SK-N-SH treated with all-trans-retinoic acid at 6 μM for 48 hours (cell line): ENCODE measurements at regions not wholly inside any gene's neighbourhood (a gene's known extent, or its start where the extent isn't known, plus 50 kb on each side); places are given as distances from the start of the nearest gene placed in this dataset.

Source experiments
- ATAC-seq: fragments of 200-7000 bp; cut with Tn5 transposase; 3 replicates; pipeline ENCODE4 v1.9.1; 2020; ENCODE audit warnings: mild to moderate bottlenecking, moderate library complexity
- ARNTL ChIP-seq: fragments of 450-650 bp; formaldehyde crosslinking; IDR thresholded peaks from 2 replicates; pipeline ENCODE4 v1.5.0; 2020; ENCODE audit warnings: low read depth, mild to moderate bottlenecking, moderate library complexity, borderline replicate concordance
- CSDC2 ChIP-seq: fragments of 250-450 bp; sonication (Bioruptor Pico); IDR thresholded peaks from 2 replicates; pipeline ENCODE4 v1.5.0; 2020; ENCODE audit warnings: mild to moderate bottlenecking, moderate library complexity
- ESRRG ChIP-seq: fragments of 250-450 bp; sonication (Bioruptor Pico); IDR thresholded peaks from 2 replicates; pipeline ENCODE4 v1.6.1; 2021; ENCODE audit warnings: mild to moderate bottlenecking
- ISL1 ChIP-seq: fragments of 250-450 bp; sonication (Bioruptor Pico); IDR thresholded peaks from 2 replicates; pipeline ENCODE4 v2.1.2; 2022; ENCODE audit warnings: mild to moderate bottlenecking, moderate library complexity
- PATZ1 ChIP-seq: fragments of 250-450 bp; sonication (Bioruptor Pico); IDR thresholded peaks from 2 replicates; pipeline ENCODE4 v1.8.0; 2020; ENCODE audit warnings: mild to moderate bottlenecking, moderate library complexity, borderline replicate concordance
- POU6F1 ChIP-seq: fragments of 250-450 bp; sonication (Bioruptor Pico); IDR thresholded peaks from 2 replicates; pipeline ENCODE4 v1.8.0; 2021; ENCODE audit warnings: low read depth, mild to moderate bottlenecking, moderate library complexity, borderline replicate concordance
- PPARA ChIP-seq: fragments of 250-450 bp; sonication (Bioruptor Pico); IDR thresholded peaks from 2 replicates; pipeline ENCODE4 v1.5.0; 2020; ENCODE audit warnings: mild to moderate bottlenecking, borderline replicate concordance
- RARB ChIP-seq: fragments of 250-450 bp; sonication (Bioruptor Pico); IDR thresholded peaks from 2 replicates; pipeline ENCODE4 v1.8.0; 2021; ENCODE audit warnings: mild to moderate bottlenecking, moderate library complexity
- SNAI2 ChIP-seq: fragments of 250-450 bp; sonication (Bioruptor Pico); IDR thresholded peaks from 2 replicates; pipeline ENCODE4 v1.5.0; 2020; ENCODE audit warnings: mild to moderate bottlenecking, moderate library complexity
- TCF4 ChIP-seq: fragments of 250-450 bp; sonication (Bioruptor Pico); IDR thresholded peaks from 2 replicates; pipeline ENCODE4 v1.8.0; 2021; ENCODE audit warnings: mild to moderate bottlenecking, moderate library complexity, borderline replicate concordance
- TOX ChIP-seq: fragments of 250-450 bp; sonication (Bioruptor Pico); IDR thresholded peaks from 2 replicates; pipeline ENCODE4 v1.8.0; 2021; ENCODE audit warnings: mild to moderate bottlenecking, moderate library complexity, borderline replicate concordance
- TSHZ2 ChIP-seq: fragments of 250-450 bp; sonication (Bioruptor Pico); IDR thresholded peaks from 2 replicates; pipeline ENCODE4 v1.5.0; 2020; ENCODE audit warnings: mild to moderate bottlenecking, moderate library complexity
- ZC3H10 ChIP-seq: fragments of 250-450 bp; sonication (Bioruptor Pico); IDR thresholded peaks from 2 replicates; pipeline ENCODE4 v1.5.1; 2021; ENCODE audit warnings: mild to moderate bottlenecking, moderate library complexity
- ZFP3 ChIP-seq: fragments of 250-450 bp; sonication (Bioruptor Pico); IDR thresholded peaks from 2 replicates; pipeline ENCODE4 v1.5.0; 2020; ENCODE audit warnings: mild to moderate bottlenecking, moderate library complexity
- ZFP30 ChIP-seq: fragments of 450-650 bp; formaldehyde crosslinking; IDR thresholded peaks from 2 replicates; pipeline ENCODE4 v1.5.0; 2022; ENCODE audit warnings: mild to moderate bottlenecking, moderate library complexity
- ZNF565 ChIP-seq: fragments of 450-650 bp; formaldehyde crosslinking; conservative IDR thresholded peaks from 2 replicates; pipeline ENCODE4 v1.5.0; 2020; ENCODE audit warnings: low read depth, mild to moderate bottlenecking, moderate library complexity
- ZNF70 ChIP-seq: fragments of 450-650 bp; formaldehyde crosslinking; IDR thresholded peaks from 2 replicates; pipeline ENCODE4 v1.5.0; 2020; ENCODE audit warnings: mild to moderate bottlenecking, moderate library complexity
- ZNF8 ChIP-seq: fragments of 450-650 bp; formaldehyde crosslinking; IDR thresholded peaks from 2 replicates; pipeline ENCODE4 v1.5.0; 2020; ENCODE audit warnings: mild to moderate bottlenecking, moderate library complexity
- TF ChIP-seq, protein P1 (sequence below): fragments of 250-450 bp; sonication (Bioruptor Pico); IDR thresholded peaks from 2 replicates; pipeline ENCODE4 v1.5.1; 2020; ENCODE audit warnings: low read depth, mild to moderate bottlenecking, moderate library complexity
- TF ChIP-seq, protein P2 (sequence below): fragments of 250-450 bp; sonication (Bioruptor Pico); IDR thresholded peaks from 2 replicates; pipeline ENCODE4 v1.5.1; 2021; ENCODE audit warnings: mild to moderate bottlenecking, moderate library complexity

DNA sequence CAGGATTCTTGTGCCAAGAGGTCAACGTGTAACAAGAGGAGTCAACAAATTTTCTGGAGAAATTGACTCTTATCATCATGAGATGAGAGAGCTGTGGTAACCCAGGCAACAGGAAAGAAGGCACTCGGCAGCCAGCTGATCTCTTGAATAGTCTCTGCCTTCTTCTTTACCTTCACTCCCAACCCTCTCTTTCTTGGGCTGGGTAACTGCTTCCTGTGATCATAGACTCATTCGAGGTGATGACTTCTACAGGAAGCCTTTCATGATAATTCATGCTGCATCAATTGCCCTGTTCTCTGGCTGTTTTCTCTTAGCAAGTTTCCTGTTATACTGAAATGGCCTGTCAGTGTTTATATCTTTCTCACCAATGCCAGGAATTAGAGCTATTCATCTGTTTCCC, 70.8 kb upstream of the FSTL5 start:
- TF ChIP-seq ISL1 (CRISPR knock-in tag) (no peak), ZNF565 (CRISPR knock-in tag) (no peak), CSDC2 (CRISPR knock-in tag) (no peak), ZC3H10 (CRISPR knock-in tag) (no peak), PPARA (no peak)
- TF ChIP-seq, protein P1, sequence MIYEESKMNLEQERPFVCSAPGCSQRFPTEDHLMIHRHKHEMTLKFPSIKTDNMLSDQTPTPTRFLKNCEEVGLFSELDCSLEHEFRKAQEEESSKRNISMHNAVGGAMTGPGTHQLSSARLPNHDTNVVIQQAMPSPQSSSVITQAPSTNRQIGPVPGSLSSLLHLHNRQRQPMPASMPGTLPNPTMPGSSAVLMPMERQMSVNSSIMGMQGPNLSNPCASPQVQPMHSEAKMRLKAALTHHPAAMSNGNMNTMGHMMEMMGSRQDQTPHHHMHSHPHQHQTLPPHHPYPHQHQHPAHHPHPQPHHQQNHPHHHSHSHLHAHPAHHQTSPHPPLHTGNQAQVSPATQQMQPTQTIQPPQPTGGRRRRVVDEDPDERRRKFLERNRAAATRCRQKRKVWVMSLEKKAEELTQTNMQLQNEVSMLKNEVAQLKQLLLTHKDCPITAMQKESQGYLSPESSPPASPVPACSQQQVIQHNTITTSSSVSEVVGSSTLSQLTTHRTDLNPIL (CRISPR knock-in tag), result no peak
- ATAC-seq, result no peak

DNA sequence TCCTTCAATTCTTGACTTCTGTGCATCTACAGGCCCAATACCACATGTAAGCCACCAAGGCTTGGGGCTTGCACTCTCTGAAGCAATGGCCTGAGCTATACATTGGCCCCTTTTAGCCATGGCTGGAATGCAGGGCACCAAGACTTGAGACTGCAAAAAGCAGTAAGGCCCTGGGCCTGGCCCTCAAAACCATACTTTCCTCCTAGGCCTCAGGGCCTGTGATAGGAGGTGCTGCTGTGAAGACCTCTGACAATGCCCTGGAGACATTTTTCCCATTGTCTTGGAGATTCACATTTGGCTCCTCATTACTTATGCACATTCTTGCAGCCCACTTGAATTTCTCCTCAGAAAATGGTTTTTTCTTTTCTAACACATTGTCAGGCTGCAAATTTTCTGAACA, 68.5 kb upstream of the FSTL5 start:
- TF ChIP-seq ZFP3 (CRISPR knock-in tag), result no peak
- TF ChIP-seq SNAI2 (CRISPR knock-in tag), result no peak
- no peak for TF ChIP-seq TSHZ2 (CRISPR knock-in tag)
- TF ChIP-seq ZNF565 (CRISPR knock-in tag), result no peak
- TF ChIP-seq RARB, result no peak
- TF ChIP-seq PATZ1 (CRISPR knock-in tag), result no peak
- TF ChIP-seq ZNF8 (CRISPR knock-in tag), result no peak
- no peak for TF ChIP-seq ISL1 (CRISPR knock-in tag)
- no peak for TF ChIP-seq ZC3H10 (CRISPR knock-in tag)
- TF ChIP-seq ESRRG (CRISPR knock-in tag), result no peak
- TF ChIP-seq ZFP30 (CRISPR knock-in tag), result no peak
- no peak for TF ChIP-seq ARNTL
- TF ChIP-seq PPARA, result no peak
- TF ChIP-seq, protein P1 (CRISPR knock-in tag), result no peak
- TF ChIP-seq, protein P2, sequence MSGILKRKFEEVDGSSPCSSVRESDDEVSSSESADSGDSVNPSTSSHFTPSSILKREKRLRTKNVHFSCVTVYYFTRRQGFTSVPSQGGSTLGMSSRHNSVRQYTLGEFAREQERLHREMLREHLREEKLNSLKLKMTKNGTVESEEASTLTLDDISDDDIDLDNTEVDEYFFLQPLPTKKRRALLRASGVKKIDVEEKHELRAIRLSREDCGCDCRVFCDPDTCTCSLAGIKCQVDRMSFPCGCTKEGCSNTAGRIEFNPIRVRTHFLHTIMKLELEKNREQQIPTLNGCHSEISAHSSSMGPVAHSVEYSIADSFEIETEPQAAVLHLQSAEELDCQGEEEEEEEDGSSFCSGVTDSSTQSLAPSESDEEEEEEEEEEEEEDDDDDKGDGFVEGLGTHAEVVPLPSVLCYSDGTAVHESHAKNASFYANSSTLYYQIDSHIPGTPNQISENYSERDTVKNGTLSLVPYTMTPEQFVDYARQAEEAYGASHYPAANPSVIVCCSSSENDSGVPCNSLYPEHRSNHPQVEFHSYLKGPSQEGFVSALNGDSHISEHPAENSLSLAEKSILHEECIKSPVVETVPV (CRISPR knock-in tag), result no peak
- no peak for TF ChIP-seq ZNF70
- no peak for TF ChIP-seq POU6F1 (CRISPR knock-in tag)
- TF ChIP-seq TCF4 (CRISPR knock-in tag), result no peak
- TF ChIP-seq TOX (CRISPR knock-in tag), result no peak
- TF ChIP-seq, all 23 proteins: peak for 0
- no peak for ATAC-seq

DNA sequence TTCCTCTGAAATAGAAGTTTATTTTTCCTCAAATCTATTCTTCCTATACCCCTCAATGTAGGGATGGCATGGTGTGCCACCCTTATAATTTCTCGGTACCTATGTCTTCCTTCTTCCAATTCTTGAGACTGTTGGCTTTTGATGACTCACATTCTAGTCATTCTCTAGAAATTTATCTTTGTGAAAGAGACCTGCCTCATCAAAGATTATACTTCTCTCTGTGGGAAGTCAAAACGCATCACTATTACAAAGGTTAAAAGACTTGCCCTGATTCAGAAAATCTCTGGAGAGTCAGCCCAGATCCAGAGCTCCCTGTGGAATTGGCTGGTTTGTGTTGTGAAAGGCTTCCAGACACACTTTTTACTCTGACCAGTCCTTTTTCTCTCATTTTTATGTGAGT, 65.9 kb upstream of the FSTL5 start:
- no peak for ATAC-seq
- TF ChIP-seq TCF4 (CRISPR knock-in tag), result no peak
- TF ChIP-seq, protein P2 (CRISPR knock-in tag), result no peak
